OCI-LY7 (cell line): ENCODE measurements at regions not wholly inside any gene's neighbourhood (a gene's known extent, or its start where the extent isn't known, plus 50 kb on each side); places are given as distances from the start of the nearest gene placed in this dataset.

Source experiments
- CTCF ChIP-seq: fragments of 200-600 bp; sonication (generic); conservative IDR thresholded peaks from 2 replicates; pipeline ENCODE4 v1.5.1; 2014; ENCODE audit warnings: mild to moderate bottlenecking, antibody characterized with exemption, low read length, moderate library complexity, mixed read lengths
- EZH2phosphoT487 ChIP-seq: fragments of 200-600 bp; sonication (generic); IDR thresholded peaks from 2 replicates; pipeline ENCODE4 v1.6.1; 2018; ENCODE audit warnings: low read depth, borderline replicate concordance, mild to moderate bottlenecking, mixed run types, antibody characterized with exemption, low read length, moderate library complexity, mixed read lengths

- TF ChIP-seq CTCF (no peak), EZH2phosphoT487 (no peak)
These were observed 90.8 kb upstream of the SMARCAD1 start for GRCh38 chr4:94116842-94117241.
